ENCODE measurements at regions not wholly inside any gene's neighbourhood (a gene's known extent, or its start where the extent isn't known, plus 50 kb on each side); places are given as distances from the start of the nearest gene placed in this dataset.

DNA sequence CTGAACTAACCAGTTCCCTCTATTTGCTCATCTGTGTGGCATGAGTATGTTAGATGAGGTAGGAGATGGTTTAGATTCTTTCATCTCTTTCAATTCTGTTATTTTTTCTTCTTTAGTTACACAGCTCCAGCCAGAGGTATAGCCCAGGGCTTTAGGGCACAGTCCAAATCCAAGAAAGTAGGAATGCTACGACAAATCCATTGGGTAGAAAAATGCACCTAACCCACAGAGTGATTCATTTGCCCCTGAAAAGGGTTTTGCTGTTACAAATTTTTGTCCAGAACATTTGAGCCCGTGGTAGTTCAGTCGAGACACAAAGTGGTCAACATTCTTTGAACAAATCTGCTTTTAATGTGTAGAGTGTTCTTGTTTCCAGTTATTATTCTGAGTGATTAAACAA is 250.7 kb downstream of the HS3ST3A1 start:
- TF ChIP-seq, protein P1, sequence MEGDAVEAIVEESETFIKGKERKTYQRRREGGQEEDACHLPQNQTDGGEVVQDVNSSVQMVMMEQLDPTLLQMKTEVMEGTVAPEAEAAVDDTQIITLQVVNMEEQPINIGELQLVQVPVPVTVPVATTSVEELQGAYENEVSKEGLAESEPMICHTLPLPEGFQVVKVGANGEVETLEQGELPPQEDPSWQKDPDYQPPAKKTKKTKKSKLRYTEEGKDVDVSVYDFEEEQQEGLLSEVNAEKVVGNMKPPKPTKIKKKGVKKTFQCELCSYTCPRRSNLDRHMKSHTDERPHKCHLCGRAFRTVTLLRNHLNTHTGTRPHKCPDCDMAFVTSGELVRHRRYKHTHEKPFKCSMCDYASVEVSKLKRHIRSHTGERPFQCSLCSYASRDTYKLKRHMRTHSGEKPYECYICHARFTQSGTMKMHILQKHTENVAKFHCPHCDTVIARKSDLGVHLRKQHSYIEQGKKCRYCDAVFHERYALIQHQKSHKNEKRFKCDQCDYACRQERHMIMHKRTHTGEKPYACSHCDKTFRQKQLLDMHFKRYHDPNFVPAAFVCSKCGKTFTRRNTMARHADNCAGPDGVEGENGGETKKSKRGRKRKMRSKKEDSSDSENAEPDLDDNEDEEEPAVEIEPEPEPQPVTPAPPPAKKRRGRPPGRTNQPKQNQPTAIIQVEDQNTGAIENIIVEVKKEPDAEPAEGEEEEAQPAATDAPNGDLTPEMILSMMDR (IDR thresholded peaks at IDR 0.05) = no peak
- TF ChIP-seq EP300 (IDR thresholded peaks at IDR 0.05) (no peak), POLR2A (IDR thresholded peaks at IDR 0.05) (no peak)

All from tibial nerve (tissue), 4 donors.